ENCODE measurements at regions not wholly inside any gene's neighbourhood (a gene's known extent, or its start where the extent isn't known, plus 50 kb on each side); places are given as distances from the start of the nearest gene placed in this dataset.
A peak's percentile ranks its signal among the peaks of the same experiment; 100 is the strongest.

DNA sequence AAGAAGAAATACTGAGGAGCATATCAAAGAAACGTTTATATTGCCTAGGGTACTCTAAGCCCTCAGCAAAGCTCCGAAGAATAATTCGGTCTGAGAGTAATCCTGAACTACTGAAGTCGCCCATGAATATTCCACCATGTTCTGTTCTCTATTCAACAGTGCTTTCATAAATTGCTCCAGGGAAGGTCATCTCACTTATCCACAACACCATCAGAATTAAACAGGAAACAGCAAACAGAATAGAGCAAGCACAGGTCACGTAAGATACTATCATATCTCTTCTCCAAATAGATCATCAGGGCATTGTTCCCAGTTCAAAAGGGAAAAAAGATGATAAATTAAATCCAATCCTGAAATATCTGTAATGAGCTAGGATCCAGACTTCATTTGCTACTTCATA is 325.6 kb downstream of the DEPDC1B start:
- DNase-seq (ENCODE audit: low spot score) = no peak

DNA sequence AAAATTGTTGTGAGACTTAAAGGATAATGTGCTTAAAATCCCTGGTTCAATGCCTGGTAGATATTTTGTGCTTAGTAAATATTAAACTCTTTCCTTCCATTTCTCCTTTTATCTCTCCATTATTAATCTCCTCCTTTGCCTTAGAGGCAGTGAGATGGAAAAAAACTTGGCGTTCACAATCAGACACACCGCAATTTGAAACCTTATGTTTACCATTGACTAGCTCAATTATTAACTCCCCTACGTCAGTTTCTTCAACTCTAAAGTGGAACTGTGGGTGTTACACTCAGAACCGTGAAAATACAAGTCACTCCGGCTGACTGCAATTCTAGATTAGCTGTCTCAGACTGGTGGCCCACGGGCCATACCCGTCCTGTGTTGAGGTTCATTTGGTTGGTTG is 327.2 kb downstream of the DEPDC1B start:
- no peak for DNase-seq (ENCODE audit: low spot score)

DNA sequence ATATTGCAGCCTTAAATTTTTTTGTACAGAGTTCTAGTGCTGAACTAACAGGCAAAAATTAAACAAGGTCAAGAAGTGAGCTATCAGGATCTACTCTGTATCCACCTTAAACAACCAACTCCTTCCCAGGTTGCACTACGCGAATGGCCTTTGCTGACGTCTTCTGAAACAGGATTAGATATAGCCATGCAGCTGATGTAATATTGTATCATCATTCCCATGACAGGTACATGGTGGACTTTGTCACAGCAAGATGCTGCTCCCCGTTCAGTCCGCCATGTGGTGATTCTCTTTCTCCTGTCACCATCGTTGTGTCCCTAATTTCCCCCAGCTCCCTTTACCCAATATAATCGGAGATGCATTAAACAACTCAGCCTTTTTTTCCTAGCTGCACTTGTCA is 328.9 kb downstream of the DEPDC1B start:
- no peak for DNase-seq (ENCODE audit: low spot score)

DNA sequence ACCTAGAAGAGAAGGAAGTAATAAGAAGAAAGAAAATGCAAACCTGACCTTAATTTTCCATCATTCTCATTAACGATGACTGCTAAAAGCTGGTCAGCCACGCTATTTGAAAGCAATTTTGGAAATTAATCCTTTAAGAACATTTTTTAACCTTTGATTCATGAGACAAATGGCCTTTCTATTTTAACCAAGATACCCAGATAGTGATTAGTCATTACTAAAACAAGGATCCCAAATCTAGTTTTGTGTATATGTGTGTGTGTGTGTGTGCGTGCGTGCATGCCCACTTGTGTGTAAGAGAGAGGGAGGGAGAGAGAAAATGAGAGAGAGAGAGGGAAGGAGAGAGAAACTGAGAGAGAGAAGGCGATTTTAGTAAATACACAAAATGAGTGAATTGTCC is 329.5 kb downstream of the DEPDC1B start:
- no peak for DNase-seq (ENCODE audit: low spot score)

DNA sequence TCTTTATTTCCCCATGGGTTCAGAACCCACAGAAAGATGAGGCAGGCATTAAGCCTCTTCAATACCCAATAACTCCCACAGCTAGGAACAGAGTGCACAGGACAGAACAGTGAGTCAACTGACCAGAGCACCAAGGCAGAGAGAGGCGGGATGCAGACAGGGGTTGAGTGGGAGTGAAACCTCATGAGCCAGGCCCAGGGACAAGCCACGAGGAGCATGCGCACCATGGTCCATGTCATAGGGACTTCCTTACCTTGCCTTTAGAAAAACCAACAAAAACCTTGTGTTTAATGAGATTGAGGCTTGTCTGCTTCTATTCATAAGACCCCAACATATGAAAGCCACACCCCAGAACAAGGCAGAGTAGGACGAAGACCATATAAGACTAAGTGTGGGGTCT is 330.6 kb downstream of the DEPDC1B start:
- no peak for DNase-seq (ENCODE audit: low spot score)

DNA sequence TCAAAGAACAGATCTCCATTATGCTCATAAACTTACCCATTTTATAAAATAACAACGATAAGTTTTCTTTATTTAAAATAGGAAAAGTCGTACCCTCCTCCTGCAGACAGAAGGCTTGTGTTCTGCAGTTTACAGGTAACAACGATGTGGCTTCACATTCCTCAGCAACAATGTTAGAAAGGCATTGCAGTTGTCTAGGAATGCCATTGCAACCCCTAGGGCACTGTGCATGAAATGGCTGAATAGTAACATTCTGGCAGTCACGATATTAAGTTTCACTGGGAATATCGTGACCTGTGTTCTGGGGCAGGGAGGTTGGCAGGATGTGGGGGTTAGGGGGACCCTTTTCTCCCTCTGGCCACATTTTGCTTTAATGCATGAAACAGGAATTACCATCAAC is 331.9 kb downstream of the DEPDC1B start:
- DNase-seq (ENCODE audit: low spot score) = no peak

DNA sequence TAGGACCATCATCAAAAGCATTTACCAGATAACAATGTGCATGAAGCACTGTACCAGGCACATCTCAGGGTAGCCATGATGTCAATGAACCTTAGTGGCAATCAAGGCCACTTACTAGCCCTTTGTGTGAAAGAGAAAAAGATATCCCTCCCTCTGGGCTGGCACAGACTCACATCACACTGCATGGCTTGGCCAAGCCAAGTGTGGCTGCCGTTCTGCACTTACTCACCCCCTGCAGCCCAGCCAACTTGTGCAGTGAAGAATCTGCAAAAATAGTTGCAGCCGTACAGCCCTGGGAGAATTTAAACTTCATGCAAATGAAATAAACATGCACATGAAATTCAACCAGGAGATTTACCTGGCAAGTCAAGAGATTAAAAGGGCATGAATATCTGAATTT is 333.5 kb downstream of the DEPDC1B start:
- DNase-seq (ENCODE audit: low spot score) = no peak

DNA sequence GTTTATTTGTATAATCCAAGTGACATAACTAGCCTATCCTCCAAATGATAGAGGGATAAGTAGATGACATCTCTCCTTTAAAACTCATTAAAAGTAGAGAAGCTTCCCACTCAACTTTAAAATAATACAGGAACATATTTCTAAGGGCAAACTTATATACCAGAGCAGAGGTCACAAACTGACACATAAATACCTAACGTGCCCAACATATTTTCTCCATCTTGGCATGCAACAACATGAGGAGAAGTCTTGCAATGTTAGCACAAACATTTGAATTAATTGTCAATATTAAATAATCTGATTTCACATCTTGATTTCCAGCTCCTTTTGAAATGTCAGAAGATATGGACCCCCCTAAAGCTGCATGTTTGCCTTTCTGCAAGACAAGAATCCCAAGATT is 335.0 kb downstream of the DEPDC1B start:
- no peak for DNase-seq (ENCODE audit: low spot score)

DNA sequence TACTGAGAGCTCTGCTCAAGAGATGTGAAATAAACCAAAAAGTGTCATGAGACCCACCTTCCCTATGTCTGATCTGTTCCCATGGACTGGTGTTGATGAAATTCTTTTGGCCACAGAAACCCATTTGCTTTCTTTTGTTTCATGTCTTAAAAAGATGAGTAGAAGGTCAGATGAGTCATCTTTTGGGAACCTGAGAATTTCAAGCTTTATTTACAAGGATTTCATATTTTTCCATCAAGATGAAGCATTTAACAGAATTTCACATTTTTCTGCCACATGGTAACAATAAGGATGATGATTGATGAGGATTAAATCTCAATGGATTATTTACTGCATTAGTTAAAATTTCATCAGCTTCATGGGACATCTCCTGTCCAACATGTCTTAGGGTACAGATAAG is 337.8 kb downstream of the DEPDC1B start:
- no peak for DNase-seq (ENCODE audit: low spot score)

DNA sequence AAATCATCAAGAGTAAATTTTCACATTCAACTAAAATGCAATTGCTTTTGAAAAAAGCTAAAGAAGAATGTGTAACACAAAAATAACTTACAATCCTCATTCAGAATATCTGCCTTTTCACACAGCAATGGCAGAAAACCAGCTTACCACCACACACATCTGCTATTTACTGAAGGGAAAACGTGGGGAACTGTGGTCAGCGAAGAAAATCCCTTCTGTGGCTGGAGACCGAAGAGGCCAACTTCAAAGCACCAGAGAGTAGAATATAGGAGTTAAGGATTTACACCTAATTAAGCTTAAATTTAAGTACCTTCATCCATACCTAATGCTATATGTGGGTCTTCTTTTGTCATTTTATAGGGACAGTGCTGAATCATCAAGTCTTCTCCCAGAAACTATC is 339.6 kb downstream of the DEPDC1B start:
- no peak for DNase-seq (ENCODE audit: low spot score)

DNA sequence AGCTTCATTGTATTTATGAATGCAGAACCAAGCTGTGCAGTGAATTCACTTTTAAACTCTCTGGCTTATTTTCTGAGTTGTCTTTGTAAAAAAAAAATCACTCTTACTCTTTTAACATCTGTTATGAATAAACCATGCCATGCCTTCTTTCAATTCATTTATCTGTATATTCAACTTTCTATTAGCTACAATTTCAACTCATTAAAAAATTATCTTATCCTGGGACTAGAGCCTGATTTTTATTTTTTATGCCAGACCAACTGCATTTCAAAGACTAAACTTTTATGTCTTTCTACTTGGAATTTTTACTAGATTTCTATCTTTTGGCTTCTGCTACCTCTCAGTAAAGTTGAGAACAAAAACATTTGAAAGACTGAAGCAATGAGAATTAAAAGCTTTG is 342.7 kb downstream of the DEPDC1B start:
- DNase-seq (ENCODE audit: low spot score) = no peak

DNA sequence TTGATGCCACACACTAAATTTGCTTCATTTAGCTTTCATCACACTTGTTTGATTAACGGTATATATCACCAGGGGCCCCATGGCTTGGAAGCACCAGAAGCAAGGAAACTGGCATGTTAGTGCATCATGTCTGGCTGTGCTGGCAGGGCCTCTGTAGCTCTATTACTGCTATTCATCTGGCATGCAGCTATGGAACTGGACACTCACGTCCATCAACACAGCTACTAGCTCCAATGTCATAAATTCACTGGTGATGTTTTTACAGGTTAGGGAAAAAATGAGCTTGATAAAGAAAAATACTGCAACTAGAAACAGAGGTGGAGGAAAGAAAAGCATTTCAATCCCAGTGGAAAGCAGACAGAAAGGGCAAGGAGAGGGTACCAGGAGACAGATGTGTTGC is 343.2 kb downstream of the DEPDC1B start:
- DNase-seq (ENCODE audit: low spot score) = no peak

DNA sequence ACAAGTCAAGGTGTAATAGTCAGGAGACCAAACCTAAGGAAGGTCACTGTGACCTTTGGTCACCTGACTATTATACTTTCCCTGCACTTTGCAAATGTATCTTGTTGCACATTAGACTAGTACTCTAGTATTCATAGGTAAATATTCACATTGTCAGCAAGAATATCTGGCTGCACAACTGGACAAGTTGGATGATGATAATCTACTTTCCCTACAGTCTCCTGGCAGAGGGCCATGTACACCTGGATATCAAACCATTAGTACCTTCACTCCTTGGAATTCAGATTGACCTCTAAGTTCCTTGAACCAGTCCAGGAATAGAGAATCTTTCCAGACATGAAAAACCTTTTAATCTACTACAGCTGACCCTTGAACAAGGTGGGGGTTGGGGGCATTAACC is 344.8 kb downstream of the DEPDC1B start:
- no peak for DNase-seq (ENCODE audit: low spot score)

DNA sequence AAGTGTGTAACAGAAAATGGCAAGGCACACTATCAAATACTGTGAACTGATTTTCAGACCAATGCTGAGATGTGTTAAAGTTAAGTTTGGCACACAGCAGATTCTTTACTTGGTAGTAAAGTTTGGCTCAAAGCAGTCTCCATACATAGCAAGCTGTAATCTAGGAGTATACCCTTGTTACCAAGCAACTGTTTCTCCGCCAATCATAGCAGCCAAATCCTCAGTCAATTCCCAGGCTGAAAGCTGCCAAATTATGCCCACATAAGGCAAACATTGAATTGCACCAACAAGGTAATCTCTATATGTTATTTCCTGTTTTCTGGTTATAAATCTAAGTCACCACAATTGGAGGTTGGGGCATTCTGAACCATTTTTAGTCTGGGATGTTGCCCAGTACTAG is 345.7 kb downstream of the DEPDC1B start:
- DNase-seq (ENCODE audit: low spot score) = no peak

DNA sequence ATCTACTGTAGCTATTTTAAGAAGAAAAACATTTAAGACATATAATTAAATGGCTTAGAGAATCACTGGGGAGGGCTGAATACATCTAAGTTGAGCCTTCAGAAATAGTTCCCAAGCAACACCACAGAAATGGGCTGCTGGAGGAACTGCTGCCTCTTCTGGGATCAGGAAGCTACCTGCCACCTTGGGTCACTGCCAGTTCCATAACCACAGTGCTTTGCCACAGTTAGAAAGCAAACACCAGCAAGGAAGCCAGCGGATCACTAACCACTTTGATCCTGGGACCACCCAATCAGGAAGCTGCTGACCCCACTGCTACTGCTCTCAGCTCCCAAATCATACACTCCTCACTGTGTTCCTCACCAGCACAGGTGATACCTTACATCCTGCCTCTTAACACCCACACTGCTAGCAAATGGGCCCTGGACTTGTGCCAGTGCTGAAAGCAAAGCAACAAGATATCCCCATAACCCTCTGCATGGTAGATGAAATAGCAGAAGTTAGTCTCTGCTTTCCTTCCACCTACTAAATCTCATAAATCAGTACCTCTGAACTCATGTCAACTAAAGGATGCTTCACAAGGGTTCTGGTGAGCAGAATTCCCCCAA is 346.9 kb downstream of the DEPDC1B start:
- DNase-seq (ENCODE audit: low spot score) = no peak

DNA sequence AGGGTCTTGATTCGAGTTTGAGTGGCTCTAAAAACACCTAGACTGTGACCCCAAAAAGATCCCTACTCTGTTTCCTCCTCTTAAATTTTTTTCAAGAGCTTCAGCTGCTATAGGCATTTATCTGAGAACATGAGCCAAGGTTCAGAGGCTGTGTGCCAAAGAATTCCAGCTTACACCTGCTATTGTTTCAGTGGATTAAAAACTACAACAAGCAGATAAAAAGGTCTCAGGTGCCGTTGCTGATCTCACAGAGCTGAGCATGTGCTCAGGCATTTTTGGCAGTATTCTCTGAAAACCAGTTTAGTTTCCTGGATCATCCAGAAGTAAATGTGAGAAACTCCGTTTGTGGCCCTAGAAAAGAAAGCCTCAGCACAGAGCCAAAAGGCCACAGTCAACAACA is 349.2 kb downstream of the DEPDC1B start:
- no peak for DNase-seq (ENCODE audit: low spot score)

DNA sequence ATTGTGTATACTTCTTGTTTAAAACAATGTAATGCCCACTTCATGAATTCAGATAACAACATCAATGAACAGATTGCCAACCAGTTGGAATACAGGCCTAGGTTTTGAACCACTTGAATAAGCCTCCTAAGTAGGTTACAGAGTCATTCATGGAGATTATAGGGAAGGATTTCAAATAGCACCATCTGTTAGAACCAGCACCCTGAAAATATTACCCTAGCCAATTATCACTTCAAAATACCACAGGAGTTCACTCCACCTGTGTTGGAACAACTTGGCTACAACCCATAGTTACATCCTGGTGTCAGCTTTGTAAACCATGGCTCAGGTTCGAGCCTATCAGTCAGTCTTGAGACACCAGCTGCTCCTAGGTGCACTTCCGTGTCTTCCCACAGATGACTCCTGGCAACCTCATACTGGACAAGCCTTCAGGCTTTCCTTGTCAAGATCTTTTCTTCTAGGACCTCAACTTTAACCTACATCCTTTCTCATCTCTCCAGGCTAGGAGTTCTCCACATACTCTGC is 350.0 kb downstream of the DEPDC1B start:
- no peak for DNase-seq (ENCODE audit: low spot score)

DNA sequence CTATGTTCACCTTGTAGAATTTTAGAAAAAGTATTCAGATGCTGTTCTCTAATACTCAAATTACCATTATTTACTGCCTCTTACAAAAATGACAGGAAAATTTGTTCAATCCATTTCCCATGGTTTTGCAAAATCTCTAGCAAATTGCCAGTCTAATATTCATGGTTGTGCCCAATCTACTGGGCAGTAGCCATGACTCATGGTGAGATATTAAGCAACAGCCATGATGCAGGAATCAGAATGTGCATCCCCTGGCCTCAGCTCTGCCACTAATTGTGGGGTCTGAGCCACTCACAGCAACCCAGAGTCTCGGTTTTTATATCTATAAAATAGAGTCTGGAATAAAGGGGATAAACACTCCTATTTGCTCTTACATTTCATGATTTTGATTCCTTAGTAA is 353.6 kb downstream of the DEPDC1B start:
- no peak for DNase-seq (ENCODE audit: low spot score)

DNA sequence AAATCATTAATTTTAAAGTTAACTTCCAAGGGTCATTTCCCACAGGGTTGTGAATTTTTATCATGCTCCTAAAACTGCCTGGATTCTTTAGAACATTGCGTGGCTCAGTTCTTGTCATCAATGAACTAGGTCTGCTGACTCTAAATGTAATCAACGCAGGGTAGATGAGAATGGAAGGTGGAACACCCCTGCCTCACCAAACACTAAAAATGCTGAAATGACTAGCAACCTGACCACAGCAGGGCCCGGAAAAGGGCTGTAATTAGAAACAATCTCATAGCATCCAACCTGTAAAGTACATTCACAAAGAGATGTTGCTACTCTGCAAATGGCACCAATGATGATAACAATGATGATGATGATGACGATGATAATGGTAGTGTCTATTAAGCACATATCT is 356.9 kb downstream of the DEPDC1B start:
- no peak for DNase-seq (ENCODE audit: low spot score)

DNA sequence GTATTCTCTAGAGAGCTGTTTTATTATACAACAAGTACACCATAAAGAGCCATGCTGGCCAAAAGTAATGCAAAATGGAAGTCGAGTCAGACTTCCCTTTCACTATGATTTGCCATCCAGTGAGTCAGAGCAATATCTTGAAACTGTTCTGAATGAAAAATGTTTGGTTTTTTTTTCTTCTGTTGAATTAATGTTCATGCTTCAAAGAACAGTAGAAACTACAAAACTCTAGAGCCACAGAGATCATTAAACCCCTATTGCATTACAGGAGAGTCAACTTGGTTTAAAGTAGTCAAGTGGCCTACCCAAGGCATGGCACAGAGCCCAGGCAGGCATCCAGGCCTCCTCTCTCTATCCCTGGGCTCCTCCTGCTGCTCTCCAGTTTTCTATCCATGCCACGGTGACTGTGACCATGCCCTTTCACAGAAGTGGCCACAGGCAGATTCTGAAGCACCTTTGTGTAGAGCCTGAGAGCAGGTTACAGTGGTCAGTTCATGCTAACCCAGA is 358.9 kb downstream of the DEPDC1B start:
- DNase-seq (ENCODE audit: low spot score) = no peak

DNA sequence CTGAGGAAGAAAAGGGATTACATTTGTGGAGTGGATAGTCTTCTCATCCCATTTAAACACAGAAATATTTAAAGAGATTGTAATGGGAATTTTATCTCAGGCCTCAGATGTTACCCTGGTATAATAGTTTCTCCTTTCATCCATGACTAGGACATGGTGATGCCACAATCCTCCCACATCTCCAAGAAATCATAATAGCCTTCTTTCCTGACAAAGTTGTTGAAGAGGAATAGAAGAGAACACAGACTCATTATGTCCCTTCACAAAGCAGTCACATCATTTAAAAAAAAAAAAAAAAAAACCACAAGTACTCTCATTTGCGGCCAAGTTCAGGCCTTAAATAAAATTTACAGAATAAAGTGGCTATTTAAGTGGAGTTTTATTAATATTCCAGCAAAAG is 359.6 kb downstream of the DEPDC1B start:
- no peak for DNase-seq (ENCODE audit: low spot score)

DNA sequence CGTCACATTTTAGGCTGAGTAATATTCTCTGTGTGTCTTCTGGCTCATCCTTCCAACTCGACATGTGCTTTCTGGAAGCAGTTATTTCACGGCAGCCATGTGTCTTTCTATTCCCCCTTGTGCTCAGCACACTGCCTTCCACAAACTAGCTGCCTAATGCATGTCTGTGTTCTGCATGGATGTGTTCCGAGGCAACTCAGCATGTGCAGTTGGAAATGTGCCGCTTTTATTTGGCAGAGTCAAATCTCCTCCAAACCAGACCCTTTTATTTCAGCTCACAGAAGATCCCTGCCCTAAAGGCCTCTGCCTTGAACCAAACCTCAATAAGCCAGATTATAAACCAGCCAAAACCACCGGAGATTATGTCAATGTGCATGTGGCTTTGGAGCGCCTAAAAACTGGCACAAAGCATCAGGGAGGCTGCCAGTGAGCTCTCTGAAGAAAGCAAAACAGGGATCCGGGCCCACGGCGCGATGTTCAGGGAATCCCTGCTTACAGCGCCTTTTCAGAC is 360.2 kb downstream of the DEPDC1B start:
- DNase-seq (ENCODE audit: low spot score) = peak; percentile 36

DNA sequence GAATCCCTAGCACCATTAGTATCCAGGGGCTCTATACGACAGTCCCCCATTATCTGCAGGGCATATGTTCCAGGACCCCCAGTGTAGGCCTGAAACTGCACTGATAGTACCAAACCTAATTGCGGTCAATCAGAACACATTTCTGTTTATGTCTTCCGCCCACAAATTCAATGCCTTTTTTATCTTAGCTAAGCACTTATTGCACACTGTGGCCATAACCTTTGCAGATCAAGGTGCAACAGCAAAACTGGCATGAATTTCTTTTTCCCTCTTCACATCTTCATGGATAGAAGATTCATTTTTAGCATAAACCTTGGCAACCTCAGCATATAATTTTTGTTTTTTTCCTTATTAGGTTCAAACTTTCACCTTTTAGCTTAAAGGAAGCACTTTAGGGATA is 361.1 kb downstream of the DEPDC1B start:
- DNase-seq (ENCODE audit: low spot score) = no peak

DNA sequence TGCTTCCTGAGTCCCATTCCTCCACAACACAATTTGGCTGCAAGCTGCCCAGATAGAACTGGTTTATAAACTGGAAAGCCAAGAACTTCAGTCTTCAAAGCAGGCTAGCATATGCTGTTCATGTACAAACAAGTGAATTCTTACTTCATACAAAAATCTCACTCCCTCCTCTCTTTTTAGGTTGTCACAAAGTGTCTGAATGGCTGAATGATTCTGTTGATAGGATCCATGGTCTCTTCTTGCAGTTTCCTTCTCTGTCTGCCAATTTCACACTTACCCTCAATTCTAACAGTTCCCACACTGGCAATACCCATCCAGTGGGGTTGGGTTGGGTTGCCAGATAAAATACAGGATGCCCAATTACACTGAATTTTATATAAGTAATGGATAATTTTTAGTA is 363.5 kb downstream of the DEPDC1B start:
- no peak for DNase-seq (ENCODE audit: low spot score)

All from GM03348 (cell line).